ENCODE measurements at regions not wholly inside any gene's neighbourhood (a gene's known extent, or its start where the extent isn't known, plus 50 kb on each side); places are given as distances from the start of the nearest gene placed in this dataset.

GRCh38 chr4:111961809-111962208 lies 183.4 kb upstream of the FAM241A start:
- DNase-seq (ENCODE audit: low read depth), result no peak

- DNase-seq (ENCODE audit: low read depth), result no peak
Measured at GRCh38 chr4:111963158-111963700, 182.0 kb upstream of the FAM241A start.

- no peak for DNase-seq (ENCODE audit: low read depth)
Measured at GRCh38 chr4:111977419-111977965, 167.8 kb upstream of the FAM241A start.

GRCh38 chr4:111979921-111980320 lies 165.3 kb upstream of the FAM241A start:
- no peak for DNase-seq (ENCODE audit: low read depth)

GRCh38 chr4:111982089-111982488 lies 163.2 kb upstream of the FAM241A start:
- no peak for DNase-seq (ENCODE audit: low read depth)

GRCh38 chr4:111984169-111984819 lies 161.0 kb upstream of the FAM241A start:
- no peak for DNase-seq (ENCODE audit: low read depth)

GRCh38 chr4:111985426-111985825 lies 159.8 kb upstream of the FAM241A start:
- no peak for DNase-seq (ENCODE audit: low read depth)

- DNase-seq (ENCODE audit: low read depth), result no peak
Measured at GRCh38 chr4:111986095-111986494, 159.2 kb upstream of the FAM241A start.

- DNase-seq (ENCODE audit: low read depth), result no peak
Measured at GRCh38 chr4:111988514-111988913, 156.7 kb upstream of the FAM241A start.

- no peak for DNase-seq (ENCODE audit: low read depth)
Measured at GRCh38 chr4:111989817-111990216, 155.4 kb upstream of the FAM241A start.

- no peak for DNase-seq (ENCODE audit: low read depth)
Measured at GRCh38 chr4:111991163-111991562, 154.1 kb upstream of the FAM241A start.

- DNase-seq (ENCODE audit: low read depth), result no peak
Measured at GRCh38 chr4:111991797-111992196, 153.5 kb upstream of the FAM241A start.

- no peak for DNase-seq (ENCODE audit: low read depth)
Measured at GRCh38 chr4:111992351-111993168, 152.7 kb upstream of the FAM241A start.

- DNase-seq (ENCODE audit: low read depth), result no peak
Measured at GRCh38 chr4:111994392-111994791, 150.9 kb upstream of the FAM241A start.

- DNase-seq (ENCODE audit: low read depth), result no peak
Measured at GRCh38 chr4:111997785-111998184, 147.5 kb upstream of the FAM241A start.

GRCh38 chr4:111999801-112000200 lies 145.5 kb upstream of the FAM241A start:
- no peak for DNase-seq (ENCODE audit: low read depth)

- no peak for DNase-seq (ENCODE audit: low read depth)
Measured at GRCh38 chr4:112001041-112001440, 144.2 kb upstream of the FAM241A start.

GRCh38 chr4:112002248-112002661 lies 143.0 kb upstream of the FAM241A start:
- DNase-seq (ENCODE audit: low read depth), result no peak

- no peak for DNase-seq (ENCODE audit: low read depth)
Measured at GRCh38 chr4:112003231-112003907, 141.9 kb upstream of the FAM241A start.

- DNase-seq (ENCODE audit: low read depth), result no peak
Measured at GRCh38 chr4:112005027-112005426, 140.2 kb upstream of the FAM241A start.

GRCh38 chr4:112007391-112007790 lies 137.9 kb upstream of the FAM241A start:
- no peak for DNase-seq (ENCODE audit: low read depth)

GRCh38 chr4:112015960-112016359 lies 129.3 kb upstream of the FAM241A start:
- DNase-seq (ENCODE audit: low read depth), result no peak

Measured in activated T-cell treated with anti-CD3 and anti-CD28 coated beads for 1 hour (primary cell).